ENCODE measurements at regions not wholly inside any gene's neighbourhood (a gene's known extent, or its start where the extent isn't known, plus 50 kb on each side); places are given as distances from the start of the nearest gene placed in this dataset.

- DNase-seq, result no peak
Measured at GRCh38 chr6:22954749-22955385, 385.5 kb downstream of the HDGFL1 start.

DNA sequence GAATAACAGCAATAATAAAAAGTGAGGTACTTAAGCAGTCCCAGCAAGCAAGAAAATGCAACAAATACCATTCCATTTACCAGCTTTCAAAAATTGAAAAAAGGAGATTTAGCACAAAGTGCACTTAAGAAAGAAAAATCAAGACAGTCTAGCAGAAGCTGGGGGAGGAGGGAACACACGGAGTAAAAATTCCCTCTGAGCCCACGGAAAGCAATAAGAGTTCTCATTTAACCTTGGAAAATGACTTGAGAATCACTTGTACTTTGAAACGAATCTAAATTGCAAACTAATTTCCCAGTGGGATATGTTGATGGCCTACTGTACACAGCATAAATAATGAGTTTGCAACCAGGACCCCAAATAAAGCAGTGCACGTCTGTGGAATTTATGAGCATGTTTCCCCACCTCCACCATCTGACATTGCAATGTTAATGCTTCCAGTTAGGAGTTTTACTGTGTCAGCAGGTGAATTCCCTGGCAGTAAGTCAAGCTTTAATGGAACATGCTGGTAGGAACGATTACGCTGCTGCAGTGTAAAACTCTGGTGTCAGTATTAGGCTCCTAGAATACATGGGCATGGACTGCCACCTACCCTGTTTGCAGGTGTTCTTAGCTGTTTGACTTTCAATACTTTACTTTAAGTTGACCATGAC is 386.8 kb downstream of the HDGFL1 start:
- DNase-seq, result no peak

- DNase-seq, result no peak
Measured at GRCh38 chr6:22958677-22959076, 389.3 kb downstream of the HDGFL1 start.

- no peak for DNase-seq
Measured at GRCh38 chr6:22959571-22959970, 390.2 kb downstream of the HDGFL1 start.

DNA sequence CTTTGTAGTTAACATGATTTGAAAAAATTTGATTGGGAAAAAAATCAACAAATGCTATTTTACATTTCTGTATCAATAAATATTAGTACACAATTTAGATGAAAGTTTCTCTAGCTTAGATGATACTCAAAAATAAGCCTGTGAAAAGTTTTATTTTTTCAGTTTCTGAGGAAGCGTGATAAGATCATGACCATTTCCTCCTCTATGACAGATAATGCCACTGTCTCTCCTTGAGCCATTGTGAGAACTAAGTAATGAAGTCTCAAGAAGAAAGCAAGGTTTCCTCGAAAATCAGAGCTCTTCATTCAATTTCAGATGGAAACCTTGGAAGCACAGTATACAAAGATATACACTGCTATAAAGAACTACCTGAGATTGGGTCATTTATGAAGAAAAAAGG is 395.0 kb downstream of the HDGFL1 start:
- DNase-seq, result no peak

DNA sequence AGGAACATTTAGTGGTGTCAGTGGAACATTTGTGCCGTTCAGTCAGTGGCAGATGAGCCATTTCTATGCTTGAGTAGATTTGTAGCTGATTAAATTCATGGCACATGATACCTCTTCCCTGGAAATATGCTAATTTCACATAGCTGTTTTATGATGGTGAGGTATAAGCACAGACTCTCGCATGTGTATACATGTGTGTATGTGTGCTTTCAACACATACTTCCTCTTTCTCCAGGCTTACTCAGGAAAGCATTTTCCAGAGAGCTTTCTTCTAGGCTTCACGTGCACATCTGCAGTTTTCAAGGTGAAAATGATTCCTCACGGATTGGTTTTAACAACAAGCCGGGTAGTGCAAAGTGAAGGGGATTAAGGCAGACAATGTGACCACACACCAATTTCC is 396.5 kb downstream of the HDGFL1 start:
- no peak for DNase-seq

- DNase-seq, result no peak
Measured at GRCh38 chr6:22966691-22967422, 397.5 kb downstream of the HDGFL1 start.

GRCh38 chr6:22970004-22970403 is 400.6 kb downstream of the HDGFL1 start:
- no peak for DNase-seq

DNA sequence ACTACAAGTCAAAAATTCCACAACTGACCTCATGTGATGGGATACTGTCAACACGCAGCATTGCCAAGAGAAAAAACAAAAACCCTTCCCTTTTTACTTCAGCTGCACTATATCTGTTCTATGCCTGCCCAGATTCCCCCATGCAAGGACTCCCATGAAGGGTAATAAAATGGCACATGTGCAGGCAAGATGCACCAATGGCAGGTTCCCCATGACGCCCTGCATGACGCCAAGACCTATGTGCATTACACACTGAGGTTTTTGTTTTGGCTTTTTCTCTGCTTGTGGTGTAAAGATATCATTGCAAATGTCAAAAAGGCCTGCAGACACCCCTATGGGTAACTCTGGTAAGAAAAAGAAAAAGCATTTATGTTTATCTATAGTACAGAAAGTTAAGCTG is 403.4 kb downstream of the HDGFL1 start:
- no peak for DNase-seq

DNA sequence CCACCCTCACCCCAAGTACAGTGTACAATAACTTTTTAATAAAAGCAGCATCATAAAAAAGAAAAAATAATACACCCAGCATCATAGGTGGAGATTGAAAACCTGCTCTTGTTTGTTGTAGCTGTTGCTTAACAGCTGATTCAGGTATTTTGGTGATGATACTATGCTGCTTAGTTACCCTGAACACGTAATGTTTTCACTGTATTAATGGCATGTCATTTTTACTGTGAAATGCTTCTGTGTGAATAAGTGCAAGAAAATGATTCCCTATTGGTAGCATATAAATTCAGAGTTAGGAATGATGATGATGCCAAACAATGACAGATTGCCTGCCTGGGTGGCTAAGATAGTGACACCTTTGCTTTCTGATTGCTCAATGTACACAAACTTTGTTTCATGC is 405.7 kb downstream of the HDGFL1 start:
- no peak for DNase-seq

DNA sequence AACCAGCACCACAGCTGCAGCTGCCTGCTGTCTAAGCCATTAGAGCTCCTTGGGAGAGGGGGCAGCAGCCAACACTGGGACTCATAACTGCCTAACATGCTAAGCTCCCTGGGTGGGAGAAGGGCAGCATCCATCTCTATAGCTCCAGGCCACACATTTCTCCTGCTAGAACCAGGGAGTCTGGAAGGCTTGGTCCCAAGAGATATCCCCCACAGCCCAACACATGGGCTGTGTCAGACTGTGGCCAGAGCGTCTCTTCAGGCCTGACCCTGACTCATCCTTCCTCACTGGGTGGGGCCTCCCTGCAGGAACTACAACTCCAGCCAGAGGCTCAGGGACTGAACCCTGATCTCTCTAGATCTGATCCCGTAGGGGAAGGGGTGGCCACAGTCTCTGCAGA is 411.1 kb downstream of the HDGFL1 start:
- DNase-seq, result no peak

DNA sequence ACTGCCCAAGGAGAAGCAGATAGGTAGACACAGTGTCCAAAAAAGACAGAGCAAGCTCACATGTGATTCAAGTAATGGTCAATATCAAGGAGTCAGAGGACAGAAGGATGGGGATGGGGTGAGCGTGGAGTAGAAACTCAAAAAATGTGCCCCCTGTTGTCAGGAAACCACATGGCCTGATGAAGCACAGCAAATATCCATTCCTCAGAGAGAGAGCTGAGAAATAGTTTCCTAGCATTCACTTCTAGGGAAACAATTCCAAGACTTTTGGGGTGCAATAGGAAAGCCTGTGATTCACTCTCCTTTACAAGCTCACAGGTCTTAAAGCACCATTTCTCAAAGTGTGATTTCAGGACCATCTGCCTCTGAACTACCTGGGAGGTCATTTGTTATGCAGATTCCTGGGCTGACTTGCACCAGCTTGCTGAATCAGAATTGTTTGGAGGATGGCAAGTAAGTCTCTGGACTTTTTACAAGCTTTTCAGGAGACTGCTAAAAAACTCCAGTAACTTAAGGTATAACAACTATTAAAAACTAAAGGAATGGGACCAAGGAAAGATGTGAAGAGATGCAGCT is 432.8 kb downstream of the HDGFL1 start:
- DNase-seq, result no peak

- no peak for DNase-seq
Measured at GRCh38 chr6:23003671-23004467, 434.5 kb downstream of the HDGFL1 start.

- no peak for DNase-seq
Measured at GRCh38 chr6:23006656-23007055, 437.3 kb downstream of the HDGFL1 start.

GRCh38 chr6:23011615-23012014 is 442.2 kb downstream of the HDGFL1 start:
- DNase-seq, result no peak

GRCh38 chr6:23013776-23014175 is 444.4 kb downstream of the HDGFL1 start:
- no peak for DNase-seq

DNA sequence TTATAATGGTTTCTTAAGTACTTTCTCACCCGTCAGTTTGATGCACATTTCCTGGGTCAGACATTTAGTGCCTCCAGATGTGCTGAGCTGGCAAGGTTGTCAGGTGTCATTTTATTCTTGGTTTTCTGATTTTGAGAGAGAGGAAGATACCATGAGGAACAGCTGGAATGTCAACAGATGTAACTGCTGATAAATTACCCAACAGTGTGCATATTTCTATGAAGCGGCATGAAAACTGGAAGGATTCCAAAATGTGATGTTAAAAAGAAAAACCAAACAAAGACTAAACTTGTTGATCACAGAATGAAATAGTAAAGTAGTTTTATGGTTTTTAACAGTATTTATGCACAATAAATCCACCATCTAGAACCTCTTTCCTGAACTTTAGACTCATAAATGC is 447.3 kb downstream of the HDGFL1 start:
- no peak for DNase-seq

- DNase-seq, result no peak
Measured at GRCh38 chr6:23021487-23021886, 452.1 kb downstream of the HDGFL1 start.

DNA sequence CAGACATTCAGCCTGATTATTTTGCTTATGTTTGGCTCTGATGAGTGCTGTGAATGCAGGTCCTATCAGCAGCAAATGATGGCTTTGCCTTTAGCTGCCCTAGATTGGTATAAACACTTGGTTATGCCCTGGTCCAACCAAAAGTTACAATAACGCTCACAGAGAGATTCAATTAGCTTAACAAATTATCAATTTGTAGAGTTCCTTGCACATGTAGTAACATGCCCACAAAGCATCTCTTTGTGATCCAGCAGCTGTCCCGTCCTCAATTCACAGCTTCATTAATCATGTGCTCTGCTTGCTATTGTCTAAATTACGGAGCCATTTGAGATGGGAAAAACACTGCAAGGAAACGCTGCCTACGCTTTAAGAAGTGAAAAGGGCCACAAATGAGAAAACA is 457.9 kb downstream of the HDGFL1 start:
- DNase-seq, result no peak

GRCh38 chr6:23031986-23032385 is 462.6 kb downstream of the HDGFL1 start:
- DNase-seq, result no peak

DNA sequence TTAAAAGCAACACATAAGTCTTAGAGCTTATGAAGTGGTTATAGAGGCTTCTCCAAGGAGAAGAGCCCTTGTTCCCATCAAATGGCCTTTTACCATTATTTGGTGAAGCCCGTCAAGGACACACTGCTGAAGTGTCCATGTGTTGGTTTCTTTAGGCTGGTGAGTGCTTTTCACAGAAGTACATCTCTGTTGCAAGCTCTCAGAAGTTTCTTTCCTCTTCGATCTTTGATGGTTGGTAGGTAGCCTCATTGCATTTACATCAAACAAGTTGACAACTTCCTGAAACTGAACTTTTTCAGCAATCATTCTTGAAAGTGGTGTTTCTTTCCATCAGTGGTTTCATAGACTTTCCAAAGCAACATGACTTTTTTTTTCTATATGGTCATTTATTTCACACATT is 465.6 kb downstream of the HDGFL1 start:
- no peak for DNase-seq

GRCh38 chr6:23036406-23036983 is 467.1 kb downstream of the HDGFL1 start:
- DNase-seq, result no peak

DNA sequence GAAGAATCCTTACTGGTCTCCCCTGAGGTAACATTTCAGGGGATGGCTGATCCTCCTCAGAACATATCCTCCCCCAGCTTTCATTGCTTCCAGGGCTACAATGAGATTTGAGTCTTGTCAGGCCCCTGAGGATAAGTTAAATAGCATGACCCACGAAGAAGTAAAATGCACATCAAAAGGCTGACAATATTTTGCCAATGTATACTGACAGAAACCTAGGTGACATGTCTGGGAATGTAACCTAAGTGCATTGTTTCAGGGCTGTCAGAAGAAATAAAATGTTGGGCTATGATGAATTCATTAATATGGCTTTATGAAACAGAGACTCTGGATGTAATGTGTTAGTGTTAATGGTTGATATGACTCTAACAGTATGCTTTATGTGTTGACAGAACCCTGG is 471.5 kb downstream of the HDGFL1 start:
- DNase-seq, result no peak

Data from NCI-H510A (cell line).